HG03025 (cell line): ENCODE measurements at regions not wholly inside any gene's neighbourhood (a gene's known extent, or its start where the extent isn't known, plus 50 kb on each side); places are given as distances from the start of the nearest gene placed in this dataset.
"Not testable (repeated sequence)": the region's sequence is repeated elsewhere in the genome, so short reads cannot be mapped to it uniquely, and the experiment has no call there.

ENCODE experiments used
- ATAC-seq: cut with Tn5 transposase; IDR thresholded peaks from one replicate; pipeline ENCODE4 v1.9.1; 2021; ENCODE audit warnings: mild to moderate bottlenecking, moderate library complexity; ENCODE audit not compliant: unreplicated experiment, low FRiP score

DNA sequence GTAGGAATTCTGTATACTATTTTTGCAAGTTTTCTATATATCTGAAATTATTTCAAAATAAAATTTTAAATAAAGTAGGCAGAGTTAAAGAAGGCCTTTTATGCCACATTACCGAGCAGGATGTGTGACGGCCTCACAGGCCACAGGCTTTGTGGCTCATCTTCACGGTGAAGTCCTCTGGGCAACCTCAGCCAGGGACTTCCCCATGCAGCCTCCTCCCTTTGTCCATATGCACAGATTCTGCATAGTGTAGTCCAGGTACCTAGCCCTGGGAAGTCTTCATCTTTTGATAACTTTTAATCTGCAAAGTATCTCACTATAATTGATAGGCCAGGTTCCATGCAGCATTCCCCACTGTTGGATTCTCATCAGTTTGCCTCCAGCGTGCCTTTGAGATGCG is 62.8 kb downstream of the ARHGAP11B start:
- ATAC-seq: not testable (repeated sequence)

DNA sequence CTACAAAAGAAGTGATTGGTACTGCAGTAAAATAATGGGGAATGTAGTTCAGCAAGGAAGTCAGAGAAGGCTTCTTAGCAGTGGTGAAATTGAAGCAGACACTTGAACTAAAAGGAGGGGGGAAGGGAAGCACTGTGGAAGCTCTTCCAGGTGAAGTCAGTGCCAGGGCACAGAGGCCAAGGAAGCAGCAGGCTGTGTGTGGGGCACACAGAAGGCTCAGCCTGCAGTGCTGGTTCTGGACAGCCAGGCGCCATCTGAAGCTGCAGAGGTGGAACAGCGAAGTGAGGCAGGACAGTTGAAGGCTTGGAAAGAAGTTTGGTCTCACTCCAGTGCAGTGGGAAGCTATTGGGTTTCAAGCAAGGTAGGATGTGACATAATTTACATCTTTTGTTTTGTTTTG is 64.2 kb downstream of the ARHGAP11B start:
- ATAC-seq: not testable (repeated sequence)

DNA sequence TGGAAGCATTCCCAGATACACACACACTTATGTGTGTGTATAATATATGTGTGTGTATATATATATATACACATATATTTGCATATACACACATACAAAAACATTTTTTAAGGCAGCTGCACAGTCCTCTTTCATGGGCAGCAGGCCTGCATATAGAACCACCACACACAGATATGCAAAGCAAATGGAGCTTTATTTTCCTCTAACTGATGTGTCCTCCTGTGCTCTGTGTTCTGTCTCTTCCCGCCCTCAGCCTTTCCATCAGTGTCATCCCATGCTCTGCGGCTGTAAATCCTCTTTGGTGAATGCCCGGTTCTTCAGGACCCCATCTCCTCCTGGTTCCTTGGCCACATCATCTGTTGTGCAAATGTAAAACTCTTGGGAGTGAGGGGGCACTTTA is 69.9 kb downstream of the ARHGAP11B start:
- ATAC-seq: not testable (repeated sequence)

DNA sequence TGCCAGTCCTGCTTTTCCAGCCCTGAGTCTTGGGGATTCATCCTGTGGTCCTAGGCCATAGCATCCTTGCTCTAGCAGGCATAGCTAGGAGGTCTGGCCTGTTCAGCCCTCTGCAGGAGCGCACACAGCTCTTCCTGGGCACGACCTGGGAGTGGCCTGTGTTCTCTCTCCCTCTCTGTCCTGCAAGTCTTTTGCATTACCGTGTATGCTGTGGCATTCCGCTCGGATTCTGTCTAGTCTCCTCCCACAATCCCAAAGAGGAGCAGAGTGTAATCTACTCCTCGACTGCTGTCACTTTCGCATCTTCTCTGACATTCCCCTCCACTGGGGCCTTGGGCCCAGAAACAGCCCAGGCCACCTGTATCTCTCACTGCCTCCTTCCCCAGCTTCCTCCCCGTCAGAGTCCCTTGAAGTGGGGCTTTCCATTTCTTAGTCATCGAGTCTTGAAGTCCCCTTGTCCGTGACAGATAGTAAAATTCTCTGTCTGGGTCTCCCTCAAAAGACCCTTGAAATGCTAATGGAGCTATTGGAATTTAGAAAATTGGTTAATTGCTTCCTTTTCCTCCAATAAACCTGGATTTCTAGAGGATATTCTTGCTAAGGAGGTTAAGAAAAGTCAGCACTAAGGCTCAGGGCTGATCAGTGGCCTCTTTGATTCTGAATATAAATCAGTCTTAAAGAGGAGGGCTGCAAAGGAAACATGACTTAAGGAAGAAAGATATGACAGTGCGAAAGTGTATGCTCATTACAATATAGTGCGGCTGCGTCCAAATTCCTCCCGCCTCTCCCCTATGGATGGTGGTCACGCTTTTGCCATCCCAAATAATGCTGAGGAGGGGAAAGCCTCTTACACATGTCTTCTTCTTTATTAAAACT is 70.7 kb downstream of the ARHGAP11B start:
- ATAC-seq: peak; percentile 57

DNA sequence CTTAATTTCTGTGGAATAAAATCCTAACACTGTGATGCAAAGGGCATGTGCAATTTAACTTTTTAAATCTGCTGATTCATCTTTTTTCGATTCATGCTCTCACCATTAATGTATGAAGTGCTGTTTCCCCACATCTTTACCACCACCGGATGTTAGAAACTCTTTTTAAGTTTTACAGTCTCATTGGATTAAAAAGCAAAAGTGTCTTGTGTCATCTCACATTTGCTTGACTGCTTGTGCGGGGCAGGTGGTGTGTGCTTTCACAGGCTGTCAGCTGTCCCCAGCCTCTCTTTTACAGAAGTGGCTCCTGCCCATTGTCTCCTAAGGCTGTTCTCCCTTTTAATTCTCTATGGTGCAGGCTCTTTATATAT is 71.4 kb downstream of the ARHGAP11B start:
- peak; percentile 55 for ATAC-seq

DNA sequence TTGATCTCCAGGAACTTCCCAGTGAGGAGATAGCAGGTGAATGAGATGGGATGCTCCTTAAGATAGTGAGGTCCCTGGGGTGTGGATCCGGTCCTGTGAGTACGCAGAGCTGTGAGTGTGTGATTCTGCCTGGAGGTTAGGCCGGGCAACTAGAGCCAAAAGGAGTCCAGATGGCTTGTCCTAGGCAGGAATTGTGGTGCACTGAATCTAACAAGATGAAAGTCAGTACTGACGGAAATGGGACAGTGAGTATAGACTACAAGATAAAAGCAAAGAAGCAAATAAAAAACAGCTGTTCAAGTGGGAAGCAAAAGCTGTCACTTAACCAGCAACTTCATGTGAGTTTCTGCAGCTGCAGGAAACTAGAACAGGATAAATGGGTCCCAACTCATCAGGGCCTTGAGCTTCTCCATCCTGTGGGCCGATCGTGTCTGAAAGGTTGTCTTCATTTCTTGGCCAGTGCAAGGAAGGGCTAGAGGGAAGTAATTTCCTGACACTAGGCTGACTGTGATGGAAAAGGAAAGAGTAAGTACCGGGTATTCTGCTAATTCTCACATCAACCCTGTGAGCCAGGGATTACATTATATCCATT is 74.2 kb downstream of the ARHGAP11B start:
- ATAC-seq: not testable (repeated sequence)

DNA sequence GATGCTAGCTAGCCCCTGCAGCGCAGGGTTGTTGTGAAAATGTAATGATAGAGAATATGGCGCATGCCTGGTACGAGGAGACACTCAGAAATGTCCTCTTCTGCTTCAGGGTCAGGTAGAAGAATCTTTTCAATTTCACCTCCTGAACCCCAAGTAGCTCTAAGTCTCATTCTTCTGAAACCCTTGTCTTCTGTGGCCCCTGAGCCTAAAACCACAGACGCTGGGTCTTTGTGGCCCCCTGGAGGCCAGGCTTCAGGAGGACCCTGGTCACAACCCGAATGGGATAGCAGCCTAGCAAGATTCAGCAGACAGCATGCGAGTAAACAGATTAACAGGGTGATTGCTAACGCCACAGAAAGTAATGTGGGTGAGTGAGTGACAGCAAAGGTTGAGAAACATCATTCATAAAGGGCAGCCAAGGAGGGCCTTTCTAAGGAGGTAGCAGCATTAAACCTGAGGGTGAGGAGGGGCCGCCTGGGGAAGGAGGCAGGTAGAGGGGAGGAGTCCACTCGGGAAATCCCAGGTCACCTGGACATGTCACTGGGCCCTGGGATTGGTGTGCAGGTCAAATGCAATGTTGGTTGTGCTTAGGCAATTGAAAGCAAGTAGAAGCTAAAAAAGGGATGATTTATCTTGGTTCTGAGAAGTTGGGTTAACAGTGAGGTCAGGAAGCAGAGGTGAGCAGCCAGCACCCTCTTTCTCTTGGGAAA is 82.2 kb downstream of the ARHGAP11B start:
- not testable (repeated sequence) for ATAC-seq

DNA sequence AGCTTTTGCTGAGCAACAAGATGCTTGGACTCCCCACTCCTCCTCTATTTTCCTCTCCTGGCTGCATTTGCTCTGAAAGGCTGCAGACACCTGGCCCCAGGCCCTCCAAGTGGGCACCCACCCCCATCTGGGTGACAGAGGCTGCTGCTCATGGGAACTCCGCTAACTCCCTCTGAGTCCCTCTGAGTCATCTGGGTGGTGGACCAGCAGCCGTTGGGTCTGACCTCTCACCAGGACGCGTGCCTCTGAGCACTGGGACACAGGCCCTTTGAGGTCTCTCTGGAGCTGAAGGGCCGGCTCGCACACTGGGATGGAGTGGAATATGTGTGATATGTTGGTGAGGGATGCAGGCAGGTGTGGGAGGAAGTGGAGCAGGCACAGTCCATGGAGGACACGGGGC is 82.9 kb downstream of the ARHGAP11B start:
- not testable (repeated sequence) for ATAC-seq

DNA sequence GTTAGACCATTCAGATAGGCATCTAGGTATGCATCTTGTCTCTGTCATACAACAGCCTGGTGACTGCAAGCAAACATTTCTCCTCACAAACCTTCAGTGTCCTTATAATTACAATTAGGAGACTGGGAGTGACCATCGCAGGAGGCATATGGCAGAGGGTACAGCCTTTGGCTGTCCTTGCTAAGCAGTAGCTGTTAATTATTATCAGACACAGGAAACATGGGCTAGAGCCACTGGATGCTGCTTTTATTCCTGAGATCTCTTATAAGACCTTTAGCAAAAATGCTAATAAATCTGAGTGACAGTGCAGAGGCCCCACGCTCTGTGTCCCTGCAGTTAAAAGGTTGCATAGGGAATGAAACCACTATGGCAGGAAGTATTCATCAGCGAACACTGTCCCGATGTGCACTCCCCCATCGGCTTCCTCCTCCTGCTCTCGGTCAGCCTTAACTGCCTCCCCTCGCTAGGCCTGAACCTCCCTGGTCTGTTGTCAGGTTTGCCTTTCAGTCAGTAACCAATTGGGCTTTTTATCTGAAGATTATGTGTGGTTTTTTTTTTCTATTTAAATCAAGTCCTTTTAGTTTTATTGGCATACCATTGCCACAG is 92.2 kb downstream of the ARHGAP11B start:
- not testable (repeated sequence) for ATAC-seq

DNA sequence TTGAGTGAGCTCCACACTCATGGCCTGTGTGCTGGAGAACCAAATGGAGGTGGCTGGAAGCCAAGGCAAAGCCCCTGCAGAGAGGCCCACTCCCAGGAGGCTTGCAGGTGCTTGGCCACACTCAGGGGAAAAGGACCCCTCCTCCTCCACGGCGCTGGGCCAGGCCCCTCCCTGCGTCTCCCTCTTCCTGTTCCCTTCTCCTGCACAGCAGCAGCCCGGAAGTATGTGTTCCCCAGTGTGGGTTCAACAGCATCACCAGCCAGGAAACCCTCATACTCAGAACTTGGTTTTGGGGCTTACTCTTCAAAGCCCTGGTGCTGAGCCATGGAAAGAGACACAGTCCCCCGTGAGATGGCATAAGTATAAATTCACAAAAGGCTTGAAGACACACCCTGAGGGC is 93.4 kb downstream of the ARHGAP11B start:
- not testable (repeated sequence) for ATAC-seq

DNA sequence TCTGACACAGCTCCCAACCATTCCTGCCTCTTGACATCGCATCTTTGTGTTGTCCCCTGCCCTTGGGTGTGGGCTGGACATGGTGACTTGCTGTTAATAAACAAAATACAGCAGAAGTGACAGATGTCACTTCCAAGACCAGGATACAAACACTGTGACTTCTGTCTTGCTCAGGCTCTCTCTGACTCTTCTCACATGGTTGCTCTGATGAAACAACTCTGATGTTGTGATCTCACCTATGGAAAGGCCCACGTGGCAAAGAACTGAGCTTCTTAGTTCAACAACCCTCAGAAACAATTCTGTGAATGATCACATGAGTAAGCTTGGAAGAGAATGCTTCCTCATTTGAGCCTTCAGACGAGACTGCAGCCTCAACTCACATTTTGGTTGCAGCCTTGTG is 94.9 kb downstream of the ARHGAP11B start:
- not testable (repeated sequence) for ATAC-seq

DNA sequence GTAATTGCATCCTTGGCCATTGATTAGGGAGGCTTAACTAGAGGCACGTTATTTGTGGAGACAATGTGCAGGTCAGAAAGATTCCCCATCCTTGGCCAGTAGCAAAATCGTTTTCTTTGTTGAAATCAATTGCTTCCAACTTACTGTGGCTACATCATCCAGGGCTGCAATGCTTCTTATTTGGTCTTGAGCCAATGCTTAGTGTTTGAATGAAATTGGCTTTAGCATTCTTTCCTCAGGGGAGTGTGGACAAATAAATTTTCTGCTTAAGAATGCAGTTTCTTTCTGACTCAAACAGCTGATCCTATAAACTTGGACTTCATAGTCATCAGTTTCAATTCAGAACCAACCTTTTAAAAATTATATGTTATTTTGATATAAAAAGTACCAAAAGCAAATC is 95.6 kb downstream of the ARHGAP11B start:
- not testable (repeated sequence) for ATAC-seq

DNA sequence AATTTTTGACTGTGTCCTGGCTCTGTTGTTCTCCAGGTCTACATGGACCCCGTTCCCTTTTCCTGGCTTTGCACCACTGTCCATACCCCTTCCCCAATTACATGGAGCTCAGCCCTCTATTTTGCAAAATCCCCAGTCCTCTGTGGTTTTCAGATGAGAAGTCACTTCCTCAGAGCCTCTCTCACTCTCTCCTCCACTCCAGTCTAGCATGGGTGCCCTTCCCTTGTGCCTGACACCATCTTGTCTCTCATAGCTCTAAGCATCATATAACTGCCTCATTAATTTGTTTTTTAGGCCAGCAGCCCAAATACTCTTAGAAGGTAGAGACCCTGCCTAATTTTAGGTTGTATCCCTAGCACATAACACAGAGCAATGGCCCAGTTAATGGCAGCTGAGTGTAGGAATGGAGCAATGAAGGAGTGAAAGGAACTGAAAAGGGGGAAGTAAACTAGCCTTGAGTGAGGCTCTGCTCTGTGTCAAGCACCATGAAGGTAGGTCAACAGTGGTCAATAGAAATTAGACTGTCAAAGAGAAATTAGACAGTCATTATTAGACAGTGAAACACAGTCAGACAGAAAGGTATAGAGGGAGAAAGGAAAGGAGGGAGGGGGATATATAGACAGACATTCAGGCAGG is 97.7 kb downstream of the ARHGAP11B start:
- not testable (repeated sequence) for ATAC-seq

DNA sequence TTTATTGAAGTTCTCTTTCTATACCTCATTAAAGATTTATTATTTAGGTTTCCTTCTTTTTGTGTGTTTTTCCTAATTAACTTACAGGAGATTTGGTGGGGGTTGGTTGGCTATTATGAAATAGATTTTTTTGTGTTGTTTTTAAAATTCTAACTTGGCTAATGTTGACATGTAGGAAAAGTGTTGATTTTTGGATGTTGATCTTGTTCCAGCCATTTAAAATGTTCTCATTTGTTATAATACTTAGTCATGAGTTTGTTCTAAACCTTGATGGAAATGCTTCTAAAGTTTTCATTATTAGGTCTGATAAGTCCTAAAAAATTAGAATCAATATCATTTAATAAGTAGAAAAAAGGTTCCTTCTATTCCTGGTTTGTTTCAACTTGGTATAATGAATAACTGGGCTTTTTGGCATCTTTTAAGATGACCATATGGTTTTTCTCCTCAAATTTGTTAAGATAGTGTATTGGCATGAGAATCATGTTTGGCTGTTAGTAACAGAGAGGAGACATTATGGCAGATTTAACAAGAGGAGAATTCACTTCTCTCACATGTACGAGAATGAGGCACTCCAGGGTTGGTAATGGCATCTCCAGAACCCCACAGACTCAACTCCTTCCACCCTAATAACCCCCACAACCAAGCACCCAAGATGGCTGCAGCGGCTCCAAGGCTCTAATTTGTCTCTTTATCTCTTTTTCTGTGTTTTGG is 104.1 kb downstream of the ARHGAP11B start:
- ATAC-seq: not testable (repeated sequence)

DNA sequence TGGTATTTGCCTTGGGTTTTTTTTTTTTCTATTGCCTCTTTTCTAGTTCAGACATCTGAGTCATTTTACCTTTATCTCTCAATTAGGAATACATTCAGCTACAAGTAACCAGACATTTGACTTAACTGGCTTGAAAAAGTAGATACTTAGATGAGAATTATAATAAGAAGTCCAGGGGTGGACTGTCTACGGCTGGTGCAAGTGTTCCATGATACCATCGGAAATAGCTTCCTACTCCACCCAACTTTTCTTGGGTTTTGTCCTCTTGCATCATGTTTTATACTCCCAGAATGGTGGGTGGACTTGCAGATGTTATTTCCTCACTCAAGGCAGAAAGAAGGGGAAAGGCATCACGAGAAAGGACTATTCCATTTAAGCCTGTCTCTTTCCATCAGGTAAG is 104.7 kb downstream of the ARHGAP11B start:
- not testable (repeated sequence) for ATAC-seq

DNA sequence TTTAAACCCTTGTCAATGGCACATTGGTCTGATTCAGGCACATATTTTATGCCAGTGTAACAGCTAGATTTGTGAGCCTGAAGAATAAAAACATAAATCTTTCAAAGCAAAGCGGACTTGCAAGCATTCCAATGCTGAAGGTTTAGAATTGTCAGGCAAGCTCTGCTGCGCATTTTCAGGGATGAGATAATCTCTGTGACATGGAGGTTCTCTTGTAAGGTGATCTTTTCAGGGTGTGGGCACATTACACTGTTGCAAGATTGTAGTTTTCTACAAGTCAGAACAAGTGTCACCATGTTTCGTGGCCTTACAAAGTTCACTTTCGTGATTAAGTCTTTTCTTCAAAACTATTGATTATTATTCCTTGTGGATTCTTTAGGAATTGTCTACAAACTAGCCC is 106.2 kb downstream of the ARHGAP11B start:
- ATAC-seq: not testable (repeated sequence)

DNA sequence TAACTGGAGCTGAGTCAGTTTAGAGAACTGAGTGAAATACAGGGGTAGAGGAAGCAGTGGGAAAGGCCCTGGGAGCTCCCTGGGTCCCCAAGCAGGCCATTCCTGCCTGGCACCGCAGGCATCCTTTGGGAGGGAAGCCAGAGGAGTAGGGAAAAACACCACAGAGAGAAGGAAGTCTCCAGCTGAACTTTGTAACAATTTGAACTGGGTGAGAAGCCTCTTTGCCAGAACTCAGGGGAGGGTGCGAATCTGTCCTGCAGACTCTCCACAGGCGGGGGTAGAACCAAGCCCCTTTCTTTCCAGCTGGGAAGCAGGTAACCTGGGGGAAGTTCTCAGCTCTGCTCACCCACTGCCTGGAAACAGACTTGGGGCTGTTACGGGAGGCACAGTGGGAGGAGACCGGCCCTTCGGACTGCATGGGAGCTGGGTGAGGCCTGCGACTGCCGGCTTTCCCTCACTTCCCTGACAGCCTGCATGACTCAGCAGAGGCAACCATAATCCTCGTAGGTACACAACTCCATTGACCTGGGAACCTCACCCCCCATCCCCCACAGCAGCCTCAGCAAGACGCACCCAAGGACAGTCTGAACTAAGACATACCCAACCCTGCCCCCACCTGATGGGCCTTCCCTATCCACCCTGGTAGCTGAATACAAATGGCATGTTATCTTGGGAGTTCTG is 110.1 kb downstream of the ARHGAP11B start:
- not testable (repeated sequence) for ATAC-seq

DNA sequence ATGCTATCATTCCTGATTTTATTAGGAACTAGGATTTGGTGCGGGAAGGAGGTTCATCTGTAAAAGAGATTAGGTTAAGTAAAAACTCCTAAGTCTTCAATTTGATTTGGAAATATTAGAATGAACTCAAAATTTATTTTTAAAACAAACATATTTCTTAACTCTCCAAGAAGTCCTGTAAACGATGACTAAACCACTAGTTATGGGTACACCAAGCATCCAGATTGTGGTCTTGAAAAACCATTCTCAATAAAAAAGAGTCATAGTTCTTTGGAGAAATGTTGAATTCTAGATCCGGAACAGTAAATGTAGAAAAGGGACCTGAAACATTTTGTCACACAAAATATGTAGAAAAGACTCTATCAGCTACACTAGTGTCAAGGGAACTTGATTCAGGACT is 116.9 kb downstream of the ARHGAP11B start:
- not testable (repeated sequence) for ATAC-seq

DNA sequence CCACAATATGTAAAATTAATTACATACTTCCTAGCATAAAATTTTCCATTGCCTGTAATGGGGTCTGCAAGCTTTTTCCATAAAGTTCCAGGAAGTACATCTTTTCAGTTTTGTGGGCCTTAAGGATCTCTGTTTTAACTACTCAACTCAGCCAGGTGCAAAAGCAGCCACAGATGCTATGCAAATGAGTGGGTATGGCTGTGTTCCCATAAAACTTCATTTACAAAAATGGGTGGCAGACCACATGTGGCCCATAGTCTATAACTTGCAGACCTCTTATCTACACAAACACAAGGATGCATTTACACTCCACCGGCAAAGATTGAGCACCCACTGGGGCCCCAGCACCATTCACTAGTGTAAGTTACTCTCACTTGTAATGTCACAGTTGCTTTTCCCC is 123.1 kb downstream of the ARHGAP11B start:
- ATAC-seq: not testable (repeated sequence)
